HL-60 (cell line): ENCODE measurements at regions not wholly inside any gene's neighbourhood (a gene's known extent, or its start where the extent isn't known, plus 50 kb on each side); places are given as distances from the start of the nearest gene placed in this dataset.

ENCODE experiments used
- DNase-seq, 2 experiments: peaks; one replicate each; pipeline ENCODE4 v3.0.0-alpha.2; 2010 to 2020; ENCODE audit warnings: low read depth in 1 of 2, low spot score in 1 of 2
- H3K27ac ChIP-seq: fragments of 250-450 bp; sonication (Bioruptor Pico); replicated peaks from 2 replicates; pipeline ENCODE4 v1.5.1; 2020; ENCODE audit warnings: mild to moderate bottlenecking, moderate library complexity
- H3K27me3 ChIP-seq: fragments of 250-450 bp; sonication (Bioruptor Pico); 2 replicates; pipeline ENCODE4 v1.5.1; 2021; ENCODE audit warnings: mild to moderate bottlenecking, moderate library complexity; ENCODE audit not compliant: insufficient read depth, poor library complexity, severe bottlenecking
- H3K4me3 ChIP-seq: replicated peaks from 2 replicates; pipeline ENCODE4 v1.5.1; 2011; ENCODE audit warnings: mild to moderate bottlenecking, control low read depth, low read length; ENCODE audit not compliant: insufficient read depth
- GABPA ChIP-seq: IDR thresholded peaks from 2 replicates; pipeline ENCODE4 v1.6.1; 2012; ENCODE audit warnings: low read depth
- POLR2AphosphoS5 ChIP-seq: IDR thresholded peaks from 2 replicates; pipeline ENCODE4 v1.6.1; 2012; ENCODE audit warnings: low read depth
- SPI1 ChIP-seq: IDR thresholded peaks from 2 replicates; pipeline ENCODE4 v1.6.1; 2012; ENCODE audit warnings: low read depth, mild to moderate bottlenecking, borderline replicate concordance
- TF ChIP-seq, protein P1 (sequence below): IDR thresholded peaks from one replicate; pipeline ENCODE4 v1.5.1; 2011; ENCODE audit warnings: low read length, control low read depth, inconsistent platforms; ENCODE audit not compliant: insufficient read depth
- TF ChIP-seq, protein P2 (sequence below): IDR thresholded peaks from 2 replicates; pipeline ENCODE4 v1.6.1; 2012; ENCODE audit warnings: low read depth; ENCODE audit not compliant: insufficient replicate concordance

DNA sequence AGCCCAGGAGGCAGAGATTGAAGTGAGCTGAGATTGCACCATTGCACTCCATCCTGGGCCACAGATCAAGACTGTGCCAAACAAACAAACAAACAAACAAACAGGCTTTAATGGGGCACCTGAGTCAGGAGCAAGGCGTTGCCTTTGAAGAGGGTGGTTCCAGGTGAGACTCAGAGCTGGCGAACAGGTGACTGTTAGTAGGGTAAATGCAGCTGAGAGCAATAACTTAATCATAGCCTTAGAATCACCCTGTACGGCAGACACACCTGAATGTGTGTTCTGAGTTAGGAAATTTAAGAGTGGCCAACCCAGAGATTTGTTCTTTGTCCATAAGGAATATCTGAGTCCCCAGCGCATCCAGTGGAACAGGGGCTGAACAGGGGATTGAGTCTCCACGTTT lies 440.4 kb downstream of the RPS6KC1 start:
- H3K27me3 ChIP-seq = peaks cover 6% of the 10 kb centered on the region
- H3K4me3 ChIP-seq = no peak overlapping the region
- no peak overlapping the region for H3K27ac ChIP-seq
- DNase-seq = no peak
- no peak for TF ChIP-seq GABPA
- TF ChIP-seq POLR2AphosphoS5 = no peak
- TF ChIP-seq, protein P1, sequence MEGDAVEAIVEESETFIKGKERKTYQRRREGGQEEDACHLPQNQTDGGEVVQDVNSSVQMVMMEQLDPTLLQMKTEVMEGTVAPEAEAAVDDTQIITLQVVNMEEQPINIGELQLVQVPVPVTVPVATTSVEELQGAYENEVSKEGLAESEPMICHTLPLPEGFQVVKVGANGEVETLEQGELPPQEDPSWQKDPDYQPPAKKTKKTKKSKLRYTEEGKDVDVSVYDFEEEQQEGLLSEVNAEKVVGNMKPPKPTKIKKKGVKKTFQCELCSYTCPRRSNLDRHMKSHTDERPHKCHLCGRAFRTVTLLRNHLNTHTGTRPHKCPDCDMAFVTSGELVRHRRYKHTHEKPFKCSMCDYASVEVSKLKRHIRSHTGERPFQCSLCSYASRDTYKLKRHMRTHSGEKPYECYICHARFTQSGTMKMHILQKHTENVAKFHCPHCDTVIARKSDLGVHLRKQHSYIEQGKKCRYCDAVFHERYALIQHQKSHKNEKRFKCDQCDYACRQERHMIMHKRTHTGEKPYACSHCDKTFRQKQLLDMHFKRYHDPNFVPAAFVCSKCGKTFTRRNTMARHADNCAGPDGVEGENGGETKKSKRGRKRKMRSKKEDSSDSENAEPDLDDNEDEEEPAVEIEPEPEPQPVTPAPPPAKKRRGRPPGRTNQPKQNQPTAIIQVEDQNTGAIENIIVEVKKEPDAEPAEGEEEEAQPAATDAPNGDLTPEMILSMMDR = no peak
- no peak for TF ChIP-seq SPI1
- TF ChIP-seq, protein P2, sequence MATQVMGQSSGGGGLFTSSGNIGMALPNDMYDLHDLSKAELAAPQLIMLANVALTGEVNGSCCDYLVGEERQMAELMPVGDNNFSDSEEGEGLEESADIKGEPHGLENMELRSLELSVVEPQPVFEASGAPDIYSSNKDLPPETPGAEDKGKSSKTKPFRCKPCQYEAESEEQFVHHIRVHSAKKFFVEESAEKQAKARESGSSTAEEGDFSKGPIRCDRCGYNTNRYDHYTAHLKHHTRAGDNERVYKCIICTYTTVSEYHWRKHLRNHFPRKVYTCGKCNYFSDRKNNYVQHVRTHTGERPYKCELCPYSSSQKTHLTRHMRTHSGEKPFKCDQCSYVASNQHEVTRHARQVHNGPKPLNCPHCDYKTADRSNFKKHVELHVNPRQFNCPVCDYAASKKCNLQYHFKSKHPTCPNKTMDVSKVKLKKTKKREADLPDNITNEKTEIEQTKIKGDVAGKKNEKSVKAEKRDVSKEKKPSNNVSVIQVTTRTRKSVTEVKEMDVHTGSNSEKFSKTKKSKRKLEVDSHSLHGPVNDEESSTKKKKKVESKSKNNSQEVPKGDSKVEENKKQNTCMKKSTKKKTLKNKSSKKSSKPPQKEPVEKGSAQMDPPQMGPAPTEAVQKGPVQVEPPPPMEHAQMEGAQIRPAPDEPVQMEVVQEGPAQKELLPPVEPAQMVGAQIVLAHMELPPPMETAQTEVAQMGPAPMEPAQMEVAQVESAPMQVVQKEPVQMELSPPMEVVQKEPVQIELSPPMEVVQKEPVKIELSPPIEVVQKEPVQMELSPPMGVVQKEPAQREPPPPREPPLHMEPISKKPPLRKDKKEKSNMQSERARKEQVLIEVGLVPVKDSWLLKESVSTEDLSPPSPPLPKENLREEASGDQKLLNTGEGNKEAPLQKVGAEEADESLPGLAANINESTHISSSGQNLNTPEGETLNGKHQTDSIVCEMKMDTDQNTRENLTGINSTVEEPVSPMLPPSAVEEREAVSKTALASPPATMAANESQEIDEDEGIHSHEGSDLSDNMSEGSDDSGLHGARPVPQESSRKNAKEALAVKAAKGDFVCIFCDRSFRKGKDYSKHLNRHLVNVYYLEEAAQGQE = no peak

DNA sequence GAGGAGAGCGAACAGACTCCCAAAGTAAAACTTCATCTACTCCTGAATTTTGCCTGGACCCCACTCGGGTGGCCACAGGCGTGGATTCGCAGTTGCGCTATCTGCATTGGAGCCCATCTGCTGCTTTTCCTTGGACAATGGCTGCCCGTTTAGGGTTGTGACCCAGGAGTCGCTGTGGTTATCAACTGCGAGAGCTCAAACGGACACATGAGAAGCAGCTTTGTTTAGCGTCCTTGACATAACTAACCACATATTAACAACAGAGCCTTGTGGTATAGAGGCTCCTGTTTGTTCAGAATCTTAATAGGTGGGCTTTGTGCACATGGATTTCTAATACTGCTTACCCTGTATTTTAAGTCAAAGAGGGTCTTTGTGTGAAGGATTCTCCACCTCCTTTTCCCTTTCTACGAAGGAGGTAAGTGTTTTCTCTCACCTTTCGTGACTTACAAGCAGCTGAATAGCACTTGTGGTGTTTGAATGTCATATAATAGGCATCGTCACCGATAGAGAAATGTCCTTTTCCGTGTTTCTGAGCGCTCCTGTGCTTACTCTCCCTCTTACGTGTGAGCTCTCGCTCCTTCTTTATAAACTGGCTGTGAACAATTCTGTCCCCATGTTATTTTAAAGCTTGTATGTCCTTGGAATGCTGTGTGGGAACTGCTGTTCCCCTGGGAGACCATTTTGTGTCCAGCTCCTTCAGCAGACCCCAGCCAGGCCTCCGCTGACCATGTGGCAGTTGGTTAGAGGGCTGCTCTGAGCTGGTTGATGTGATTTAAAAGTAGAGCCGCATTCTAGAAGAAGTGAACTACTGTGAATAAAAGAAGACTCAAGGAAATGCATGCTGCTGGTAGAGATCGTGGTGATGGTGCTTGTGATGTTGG lies 441.4 kb downstream of the RPS6KC1 start:
- DNase-seq = no peak
- no peak for TF ChIP-seq GABPA
- TF ChIP-seq, protein P2 = no peak
- TF ChIP-seq SPI1 = no peak
- TF ChIP-seq, protein P1 = no peak
- no peak overlapping the region for H3K4me3 ChIP-seq
- no peak overlapping the region for H3K27ac ChIP-seq
- peaks cover 6% of the 10 kb centered on the region for H3K27me3 ChIP-seq

DNA sequence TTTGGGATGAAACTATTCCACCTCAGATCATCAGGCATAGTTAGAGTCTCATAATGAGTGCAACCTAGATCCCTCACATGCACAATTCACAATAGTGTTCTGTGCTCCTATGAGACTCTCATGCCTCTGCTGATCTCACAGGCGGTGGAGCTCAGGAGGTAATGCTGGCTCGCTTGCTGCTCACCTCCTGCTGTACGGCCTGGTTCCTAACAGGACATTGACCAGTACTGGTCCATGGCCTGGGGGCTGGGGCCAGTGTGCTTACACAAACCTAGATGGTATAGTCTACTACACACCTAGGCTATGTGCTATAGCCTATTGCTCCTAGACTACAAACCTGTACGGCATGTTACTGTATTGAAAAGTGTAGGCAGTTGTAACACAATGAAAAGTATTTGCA lies 448.4 kb downstream of the RPS6KC1 start:
- Histone ChIP-seq H3K4me3 (no peak overlapping the region), H3K27ac (no peak overlapping the region), H3K27me3 (peaks cover 4% of the 10 kb centered on the region)
- DNase-seq = no peak
- no peak for TF ChIP-seq SPI1
- TF ChIP-seq, protein P2 = no peak
- TF ChIP-seq GABPA = no peak
- TF ChIP-seq POLR2AphosphoS5 = no peak
- TF ChIP-seq, protein P1 = no peak
